ENCODE measurements at regions not wholly inside any gene's neighbourhood (a gene's known extent, or its start where the extent isn't known, plus 50 kb on each side); places are given as distances from the start of the nearest gene placed in this dataset.
A peak's percentile ranks its signal among the peaks of the same experiment; 100 is the strongest.
"Not testable (repeated sequence)": the region's sequence is repeated elsewhere in the genome, so short reads cannot be mapped to it uniquely, and the experiment has no call there.

- no peak for DNase-seq
These were observed 195.1 kb downstream of the CDRT15L2 start for GRCh38 chr17:20774472-20775135.

- DNase-seq, result no peak
These were observed 195.8 kb downstream of the CDRT15L2 start for GRCh38 chr17:20775331-20775730.

GRCh38 chr17:20779521-20779920, 200.0 kb downstream of the CDRT15L2 start:
- DNase-seq, result no peak

GRCh38 chr17:20781260-20781659, 201.7 kb downstream of the CDRT15L2 start:
- DNase-seq, result no peak

- DNase-seq, result not testable (repeated sequence)
These were observed 202.3 kb downstream of the CDRT15L2 start for GRCh38 chr17:20781869-20782268.

- DNase-seq, result no peak
These were observed 203.6 kb downstream of the CDRT15L2 start for GRCh38 chr17:20783091-20783490.

- no peak for DNase-seq
These were observed 204.7 kb downstream of the CDRT15L2 start for GRCh38 chr17:20784100-20784665.

- no peak for DNase-seq
These were observed 207.8 kb downstream of the CDRT15L2 start for GRCh38 chr17:20787281-20787680.

GRCh38 chr17:20791626-20792025, 212.1 kb downstream of the CDRT15L2 start:
- no peak for DNase-seq

- not testable (repeated sequence) for DNase-seq
These were observed 215.0 kb downstream of the CDRT15L2 start for GRCh38 chr17:20794532-20794931.

- DNase-seq, result peak in 1 of 2 donors; percentile 11
These were observed 217.8 kb downstream of the CDRT15L2 start for GRCh38 chr17:20797292-20797691.

GRCh38 chr17:20800146-20800545, 220.6 kb downstream of the CDRT15L2 start:
- DNase-seq, result no peak

GRCh38 chr17:20805751-20806150, 226.2 kb downstream of the CDRT15L2 start:
- DNase-seq, result no peak

GRCh38 chr17:20807566-20807965, 228.0 kb downstream of the CDRT15L2 start:
- not testable (repeated sequence) for DNase-seq

GRCh38 chr17:20815410-20815809, 227.4 kb downstream of the USP22 start:
- not testable (repeated sequence) for DNase-seq

- DNase-seq, result no peak
These were observed 218.9 kb downstream of the USP22 start for GRCh38 chr17:20823905-20824304.

- DNase-seq, result no peak
These were observed 217.3 kb downstream of the USP22 start for GRCh38 chr17:20825539-20825938.

GRCh38 chr17:20840453-20840852, 202.4 kb downstream of the USP22 start:
- DNase-seq, result not testable (repeated sequence)

- DNase-seq, result not testable (repeated sequence)
These were observed 201.6 kb downstream of the USP22 start for GRCh38 chr17:20840987-20841865.

- DNase-seq, result not testable (repeated sequence)
These were observed 200.8 kb downstream of the USP22 start for GRCh38 chr17:20842012-20842411.

GRCh38 chr17:20843261-20843660, 199.6 kb downstream of the USP22 start:
- not testable (repeated sequence) for DNase-seq

- DNase-seq, result peak; percentile 42 to 50
These were observed 198.8 kb downstream of the USP22 start for GRCh38 chr17:20843799-20844553.

All from CD4-positive, alpha-beta T cell treated with Interferon alpha-2 for 1 hour (primary cell).